ENCODE measurements at regions not wholly inside any gene's neighbourhood (a gene's known extent, or its start where the extent isn't known, plus 50 kb on each side); places are given as distances from the start of the nearest gene placed in this dataset.

GRCh38 chr5:93893075-93893474 is 151.7 kb upstream of the POU5F2 start:
- Histone ChIP-seq H3K4me1 (ENCODE audit: control insufficient read depth, insufficient read depth, low read length) (no peaks in the 10 kb centered on the region), H4K20me1 (ENCODE audit: control insufficient read depth, insufficient read depth) (no peaks in the 10 kb centered on the region), H3K79me2 (ENCODE audit: control insufficient read depth, insufficient read depth, low read length) (no peaks in the 10 kb centered on the region), H3K4me3 (no peak overlapping the region), H3K36me3 (ENCODE audit: control insufficient read depth in 2 of 2, insufficient read depth in 2 of 2, low read length in 1 of 2) (no peaks in the 10 kb centered on the region), H3K27me3 (replicated peaks in 1 of 2; ENCODE audit: control insufficient read depth in 2 of 2, insufficient read depth in 2 of 2, low read length in 1 of 2) (no peaks in the 10 kb centered on the region), H3K9me3 (replicated peaks; ENCODE audit: control insufficient read depth, insufficient read depth, low read length) (no peaks in the 10 kb centered on the region), H3K9ac (ENCODE audit: control insufficient read depth, insufficient read depth, low read length) (no peak overlapping the region), H2AFZ (ENCODE audit: control insufficient read depth, low read depth, low read length) (no peak overlapping the region), H3K27ac (ENCODE audit: control insufficient read depth, insufficient read depth) (no peak overlapping the region), H3K4me2 (ENCODE audit: control insufficient read depth, insufficient read depth) (no peak overlapping the region)
- ChIA-PET RAD21 (ENCODE audit: unreplicated experiment) (interaction anchor here (0.8 kb wide), 1 partner anchor 92 kb away, joined by 3 read pairs; no protein-coding TSS in a partner anchor), CTCF (interaction anchor here (2.0 kb wide), 1 partner anchor 15 kb away, joined by 10 read pairs; no protein-coding TSS in a partner anchor), SMC1A (ENCODE audit: uncharacterized antibody, unreplicated experiment) (no interaction called here), POLR2A (no interaction called here)
- DNase-seq (ENCODE audit: low read depth, low spot score) = no peak
- ATAC-seq = no peak
- TF ChIP-seq ESRRA (IDR thresholded peaks at IDR 0.05; ENCODE audit: low read length) (no peak), NBN (IDR thresholded peaks at IDR 0.05) (no peak), MYC (IDR thresholded peaks at IDR 0.05; ENCODE audit: insufficient read depth, insufficient read length, insufficient replicate concordance, low read length, severe bottlenecking) (no peak), MXI1 (IDR thresholded peaks at IDR 0.05; ENCODE audit: low read depth, low read length) (no peak), EP300 (IDR thresholded peaks at IDR 0.05; ENCODE audit: borderline replicate concordance in 1 of 2, control insufficient read depth in 1 of 2, low read depth in 2 of 2, low read length in 2 of 2) (no peak)
- 97% methylated on average over 5 of the region's 5 CpGs for WGBS (ENCODE audit: insufficient coverage, insufficient replicate concordance, low lambda C conversion rate, missing lambda C conversion rate)
- intact Hi-C loops (cut with micrococcal nuclease; ENCODE audit: unreplicated experiment) = no loop called here
- no peak for FAIRE-seq
- BruUV-seq (replicated peaks) = no TSS peak
- in situ Hi-C loops (cut with MboI) = no loop called here

GRCh38 chr5:93892481-93892880 is 151.1 kb upstream of the POU5F2 start:
- Histone ChIP-seq H3K9me3 (replicated peaks; ENCODE audit: control insufficient read depth, insufficient read depth, low read length) (no peaks in the 10 kb centered on the region), H3K27me3 (replicated peaks in 1 of 2; ENCODE audit: control insufficient read depth in 2 of 2, insufficient read depth in 2 of 2, low read length in 1 of 2) (no peaks in the 10 kb centered on the region), H3K4me1 (ENCODE audit: control insufficient read depth, insufficient read depth, low read length) (no peaks in the 10 kb centered on the region), H3K9ac (ENCODE audit: control insufficient read depth, insufficient read depth, low read length) (no peak overlapping the region), H3K4me3 (no peak overlapping the region), H2AFZ (ENCODE audit: control insufficient read depth, low read depth, low read length) (no peak overlapping the region), H3K79me2 (ENCODE audit: control insufficient read depth, insufficient read depth, low read length) (no peaks in the 10 kb centered on the region), H3K4me2 (ENCODE audit: control insufficient read depth, insufficient read depth) (no peak overlapping the region), H4K20me1 (ENCODE audit: control insufficient read depth, insufficient read depth) (no peaks in the 10 kb centered on the region), H3K36me3 (ENCODE audit: control insufficient read depth in 2 of 2, insufficient read depth in 2 of 2, low read length in 1 of 2) (no peaks in the 10 kb centered on the region), H3K27ac (ENCODE audit: control insufficient read depth, insufficient read depth) (no peak overlapping the region)
- CTCF ChIA-PET = no interaction called here
- RAD21 ChIA-PET (ENCODE audit: unreplicated experiment) = no interaction called here
- intact Hi-C loops (cut with micrococcal nuclease; ENCODE audit: unreplicated experiment) = no loop called here
- no peak for DNase-seq (ENCODE audit: low read depth, low spot score)
- SMC1A ChIA-PET (ENCODE audit: uncharacterized antibody, unreplicated experiment) = no interaction called here
- TF ChIP-seq YY1 (IDR thresholded peaks at IDR 0.05; ENCODE audit: low read depth, low read length) = no peak
- TF ChIP-seq POLR2A (IDR thresholded peaks at IDR 0.05; ENCODE audit: low read depth, low read length) = no peak
- in situ Hi-C loops (cut with MboI) = no loop called here
- POLR2A ChIA-PET = no interaction called here
- no peak for FAIRE-seq
- BruUV-seq (replicated peaks) = no TSS peak
- ATAC-seq = no peak

Measured in GM12878 (cell line).